ENCODE measurements at regions not wholly inside any gene's neighbourhood (a gene's known extent, or its start where the extent isn't known, plus 50 kb on each side); places are given as distances from the start of the nearest gene placed in this dataset.
"Not testable (repeated sequence)": the region's sequence is repeated elsewhere in the genome, so short reads cannot be mapped to it uniquely, and the experiment has no call there.

DNA sequence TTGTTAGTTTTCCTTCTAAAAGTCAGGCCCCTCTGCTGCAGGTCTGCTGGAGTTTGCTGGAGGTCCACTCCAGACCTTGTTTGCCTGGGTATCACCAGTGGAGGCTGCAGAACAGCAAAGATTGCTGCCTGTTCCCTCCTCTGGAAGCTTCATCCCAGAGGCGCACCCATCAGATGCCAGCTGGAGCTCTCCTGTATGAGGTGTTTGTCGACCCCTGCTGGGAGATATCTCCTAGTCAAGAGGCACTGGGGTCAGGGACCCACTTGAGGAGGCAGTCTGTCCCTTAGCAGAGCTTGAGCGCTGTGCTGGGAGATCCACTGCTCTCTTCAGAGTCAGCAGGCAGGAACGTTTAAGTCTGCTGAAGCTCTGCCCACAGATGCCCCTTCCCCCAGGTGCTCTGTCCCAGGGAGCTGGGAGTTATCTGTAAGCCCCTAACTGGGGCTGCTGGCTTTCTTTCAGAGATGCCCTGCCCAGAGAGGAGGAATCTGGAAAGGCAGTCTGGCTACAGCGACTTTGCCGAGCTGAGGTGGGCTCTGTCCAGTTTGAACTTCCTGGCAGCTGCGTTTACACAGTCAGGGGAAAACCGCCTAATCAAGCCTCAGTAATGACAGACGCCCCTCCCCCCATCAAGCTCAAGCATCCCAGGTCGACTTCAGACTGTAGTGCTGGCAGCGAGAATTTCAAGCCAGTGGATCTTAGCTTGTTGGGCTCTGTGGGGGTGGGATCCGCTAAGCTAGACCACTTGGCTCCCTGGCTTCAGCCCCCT is 49.9 kb upstream of the PGBD5 start:
- not testable (repeated sequence) for DNase-seq

All from fibroblast of skin of scalp (primary cell).